ENCODE measurements at regions not wholly inside any gene's neighbourhood (a gene's known extent, or its start where the extent isn't known, plus 50 kb on each side); places are given as distances from the start of the nearest gene placed in this dataset.

GRCh38 chr11:112728288-112728687 lies 232.9 kb upstream of the NCAM1 start:
- TF ChIP-seq CTCF (IDR thresholded peaks at IDR 0.05) = no peak
- no peak for TF ChIP-seq POLR2A (IDR thresholded peaks at IDR 0.05)
